Fibroblast of villous mesenchyme (primary cell): ENCODE measurements at regions not wholly inside any gene's neighbourhood (a gene's known extent, or its start where the extent isn't known, plus 50 kb on each side); places are given as distances from the start of the nearest gene placed in this dataset.
"Not testable (repeated sequence)": the region's sequence is repeated elsewhere in the genome, so short reads cannot be mapped to it uniquely, and the experiment has no call there.

Source experiments
- DNase-seq: peaks from one replicate; pipeline ENCODE4 v3.0.0-alpha.2; 2010; ENCODE audit warnings: low read depth
- H3K4me3 ChIP-seq: 2 replicates; pipeline ENCODE4 v1.5.1; 2011; ENCODE audit warnings: low read depth, mild to moderate bottlenecking, low read length
- CTCF ChIP-seq: IDR thresholded peaks from 2 replicates; pipeline ENCODE4 v1.5.1; 2012; ENCODE audit warnings: low read depth, mild to moderate bottlenecking, low read length; ENCODE audit not compliant: insufficient read depth

GRCh38 chrX:82748906-82749505 is 759.1 kb upstream of the POU3F4 start:
- TF ChIP-seq CTCF, result no peak
- no peak for DNase-seq

GRCh38 chrX:82756272-82756671 is 751.8 kb upstream of the POU3F4 start:
- no peak for TF ChIP-seq CTCF
- DNase-seq, result no peak
- H3K4me3 ChIP-seq, result no peak overlapping the region

More at GRCh38 chrX:82748906-82749505, 759.1 kb upstream of the POU3F4 start:
- H3K4me3 ChIP-seq, result no peak overlapping the region

GRCh38 chrX:82757614-82758013 is 750.5 kb upstream of the POU3F4 start:
- H3K4me3 ChIP-seq, result no peak overlapping the region
- no peak for DNase-seq

GRCh38 chrX:82764521-82764920 is 743.6 kb upstream of the POU3F4 start:
- DNase-seq, result no peak
- TF ChIP-seq CTCF, result no peak
- H3K4me3 ChIP-seq, result no peak overlapping the region

More at GRCh38 chrX:82757614-82758013, 750.5 kb upstream of the POU3F4 start:
- no peak for TF ChIP-seq CTCF

- DNase-seq, result peak; percentile 4
- TF ChIP-seq CTCF, result no peak
Observed at GRCh38 chrX:82765811-82766210, 742.3 kb upstream of the POU3F4 start.

GRCh38 chrX:82775426-82775825 is 732.7 kb upstream of the POU3F4 start:
- no peak overlapping the region for H3K4me3 ChIP-seq
- DNase-seq, result no peak
- no peak for TF ChIP-seq CTCF

More at GRCh38 chrX:82765811-82766210, 742.3 kb upstream of the POU3F4 start:
- no peak overlapping the region for H3K4me3 ChIP-seq

GRCh38 chrX:82782014-82782413 is 726.1 kb upstream of the POU3F4 start:
- H3K4me3 ChIP-seq, result no peak overlapping the region
- no peak for DNase-seq
- no peak for TF ChIP-seq CTCF

GRCh38 chrX:82812902-82813301 is 695.2 kb upstream of the POU3F4 start:
- not testable (repeated sequence) for DNase-seq, H3K4me3 ChIP-seq
